ENCODE measurements at regions not wholly inside any gene's neighbourhood (a gene's known extent, or its start where the extent isn't known, plus 50 kb on each side); places are given as distances from the start of the nearest gene placed in this dataset.

GRCh38 chr5:35303152-35303551 is 72.9 kb upstream of the PRLR start:
- Histone ChIP-seq H3K4me1 (no peaks in the 10 kb centered on the region), H3K4me3 (no peak overlapping the region), H3K9me3 (no peaks in the 10 kb centered on the region), H3K27ac (no peak overlapping the region), H3K27me3 (no peaks in the 10 kb centered on the region), H3K36me3 (no peaks in the 10 kb centered on the region)
- no peak for ATAC-seq
- TF ChIP-seq POLR2A (IDR thresholded peaks at IDR 0.05) (no peak), POLR2AphosphoS5 (IDR thresholded peaks at IDR 0.05) (no peak), CTCF (IDR thresholded peaks at IDR 0.05) (no peak), EP300 (IDR thresholded peaks at IDR 0.05) (no peak)
- 64 to 78% methylated on average over 1 to 2 of the region's 2 CpGs for WGBS, 2 donors (ENCODE audit: low coverage in 1 of 2)

GRCh38 chr5:35302544-35302943 is 72.3 kb upstream of the PRLR start:
- TF ChIP-seq CTCF (IDR thresholded peaks at IDR 0.05): no peak
- TF ChIP-seq POLR2AphosphoS5 (IDR thresholded peaks at IDR 0.05): no peak
- no peak for TF ChIP-seq POLR2A (IDR thresholded peaks at IDR 0.05)
- no peak for TF ChIP-seq EP300 (IDR thresholded peaks at IDR 0.05)
- Histone ChIP-seq H3K27me3 (no peaks in the 10 kb centered on the region), H3K36me3 (no peaks in the 10 kb centered on the region), H3K9me3 (no peaks in the 10 kb centered on the region), H3K27ac (no peak overlapping the region), H3K4me3 (no peak overlapping the region), H3K4me1 (no peaks in the 10 kb centered on the region)
- no peak for ATAC-seq

- Histone ChIP-seq H3K4me1 (no peaks in the 10 kb centered on the region), H3K27ac (no peak overlapping the region), H3K27me3 (no peaks in the 10 kb centered on the region), H3K9me3 (no peaks in the 10 kb centered on the region), H3K36me3 (no peaks in the 10 kb centered on the region), H3K4me3 (no peak overlapping the region)
- TF ChIP-seq CTCF (IDR thresholded peaks at IDR 0.05): no peak
- no peak for TF ChIP-seq EP300 (IDR thresholded peaks at IDR 0.05)
- no peak for TF ChIP-seq POLR2A (IDR thresholded peaks at IDR 0.05)
- TF ChIP-seq POLR2AphosphoS5 (IDR thresholded peaks at IDR 0.05): no peak
- ATAC-seq: no peak
- 63 to 67% methylated on average over 3 of the region's 3 CpGs for WGBS, 2 donors (ENCODE audit: low coverage in 1 of 2)
Measured at GRCh38 chr5:35297755-35298154, 67.5 kb upstream of the PRLR start.

- Histone ChIP-seq H3K36me3 (no peaks in the 10 kb centered on the region), H3K9me3 (no peaks in the 10 kb centered on the region), H3K27me3 (no peaks in the 10 kb centered on the region), H3K27ac (no peak overlapping the region), H3K4me1 (no peaks in the 10 kb centered on the region), H3K4me3 (no peak overlapping the region)
- 62 to 78% methylated on average over 2 of the region's 2 CpGs for WGBS, 2 donors (ENCODE audit: low coverage in 1 of 2)
- no peak for ATAC-seq
- TF ChIP-seq POLR2AphosphoS5 (IDR thresholded peaks at IDR 0.05) (no peak), POLR2A (IDR thresholded peaks at IDR 0.05) (no peak), CTCF (IDR thresholded peaks at IDR 0.05) (no peak), EP300 (IDR thresholded peaks at IDR 0.05) (no peak)
Measured at GRCh38 chr5:35294976-35295375, 64.7 kb upstream of the PRLR start.

- Histone ChIP-seq H3K9me3 (no peaks in the 10 kb centered on the region), H3K27ac (no peak overlapping the region), H3K4me1 (no peaks in the 10 kb centered on the region), H3K4me3 (no peak overlapping the region), H3K36me3 (no peaks in the 10 kb centered on the region), H3K27me3 (no peaks in the 10 kb centered on the region)
- 74 to 90% methylated on average over 2 to 6 of the region's 6 CpGs for WGBS, 2 donors (ENCODE audit: low coverage in 1 of 2)
- ATAC-seq: no peak
- TF ChIP-seq POLR2A (IDR thresholded peaks at IDR 0.05) (no peak), CTCF (IDR thresholded peaks at IDR 0.05) (no peak), EP300 (IDR thresholded peaks at IDR 0.05) (no peak), POLR2AphosphoS5 (IDR thresholded peaks at IDR 0.05) (no peak)
Measured at GRCh38 chr5:35294017-35294416, 63.7 kb upstream of the PRLR start.
